ENCODE measurements at regions not wholly inside any gene's neighbourhood (a gene's known extent, or its start where the extent isn't known, plus 50 kb on each side); places are given as distances from the start of the nearest gene placed in this dataset.

DNA sequence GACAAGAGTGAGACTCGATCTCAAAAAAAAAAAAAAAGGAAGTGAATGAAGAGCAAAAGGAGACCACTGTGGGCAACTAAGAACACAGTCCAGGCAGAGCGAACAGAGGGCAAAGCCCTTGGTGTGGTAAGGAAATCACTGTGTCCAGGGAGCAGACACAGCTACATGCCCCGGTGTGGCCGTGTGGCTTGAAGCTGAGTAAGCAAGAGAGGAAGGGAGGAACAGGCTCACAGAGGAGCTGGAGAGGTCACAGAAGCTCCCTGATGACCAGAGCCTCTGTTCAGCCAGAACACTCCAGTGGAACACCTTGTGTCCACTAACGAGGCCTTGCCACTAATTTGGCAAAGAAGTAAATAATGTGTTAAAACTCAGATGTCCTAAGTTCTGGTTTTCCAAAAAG is 60.6 kb upstream of the GATA2 start:
- TF ChIP-seq, protein P1, sequence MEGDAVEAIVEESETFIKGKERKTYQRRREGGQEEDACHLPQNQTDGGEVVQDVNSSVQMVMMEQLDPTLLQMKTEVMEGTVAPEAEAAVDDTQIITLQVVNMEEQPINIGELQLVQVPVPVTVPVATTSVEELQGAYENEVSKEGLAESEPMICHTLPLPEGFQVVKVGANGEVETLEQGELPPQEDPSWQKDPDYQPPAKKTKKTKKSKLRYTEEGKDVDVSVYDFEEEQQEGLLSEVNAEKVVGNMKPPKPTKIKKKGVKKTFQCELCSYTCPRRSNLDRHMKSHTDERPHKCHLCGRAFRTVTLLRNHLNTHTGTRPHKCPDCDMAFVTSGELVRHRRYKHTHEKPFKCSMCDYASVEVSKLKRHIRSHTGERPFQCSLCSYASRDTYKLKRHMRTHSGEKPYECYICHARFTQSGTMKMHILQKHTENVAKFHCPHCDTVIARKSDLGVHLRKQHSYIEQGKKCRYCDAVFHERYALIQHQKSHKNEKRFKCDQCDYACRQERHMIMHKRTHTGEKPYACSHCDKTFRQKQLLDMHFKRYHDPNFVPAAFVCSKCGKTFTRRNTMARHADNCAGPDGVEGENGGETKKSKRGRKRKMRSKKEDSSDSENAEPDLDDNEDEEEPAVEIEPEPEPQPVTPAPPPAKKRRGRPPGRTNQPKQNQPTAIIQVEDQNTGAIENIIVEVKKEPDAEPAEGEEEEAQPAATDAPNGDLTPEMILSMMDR (IDR thresholded peaks at IDR 0.05) = no peak
- DNase-seq (ENCODE audit: low spot score in 2 of 2) = peak in 1 of 2 donors; percentile 18
- no peak overlapping the region for H3K4me3 ChIP-seq
- no peaks in the 10 kb centered on the region for H3K27me3 ChIP-seq
- no peaks in the 10 kb centered on the region for H3K36me3 ChIP-seq
- intact Hi-C loops (cut with DNase I) = no loop called here
- no peaks in the 10 kb centered on the region for H3K4me1 ChIP-seq
- no peak overlapping the region for H3K27ac ChIP-seq
- H3K9me3 ChIP-seq = no peaks in the 10 kb centered on the region

DNA sequence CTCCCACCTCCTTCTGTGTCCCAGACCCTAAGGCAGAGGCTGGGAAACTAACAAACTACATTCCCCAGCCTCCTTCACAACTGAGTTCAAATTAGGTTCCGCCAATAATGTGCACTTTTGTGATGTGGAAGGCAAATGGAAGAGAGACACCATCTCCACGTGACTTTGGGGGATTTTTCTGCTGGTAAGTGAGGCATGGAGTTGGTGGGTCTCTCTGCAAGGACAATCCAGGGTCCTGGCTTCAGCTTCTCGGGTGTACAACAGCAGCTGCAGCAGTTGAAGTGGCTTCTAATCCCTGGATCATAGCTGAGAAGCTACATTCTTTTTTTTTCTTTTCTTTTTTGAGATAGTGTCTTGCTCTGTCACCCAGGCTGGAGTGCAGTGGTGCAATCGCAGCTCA is 58.9 kb upstream of the GATA2 start:
- H3K4me1 ChIP-seq = no peaks in the 10 kb centered on the region
- DNase-seq (ENCODE audit: low spot score in 2 of 2) = peak in 1 of 2 donors; percentile 13
- intact Hi-C loops (cut with DNase I) = no loop called here
- no peak overlapping the region for H3K27ac ChIP-seq
- TF ChIP-seq, protein P1 (IDR thresholded peaks at IDR 0.05) = no peak
- H3K9me3 ChIP-seq = no peaks in the 10 kb centered on the region
- H3K4me3 ChIP-seq = no peak overlapping the region
- H3K36me3 ChIP-seq = no peaks in the 10 kb centered on the region
- H3K27me3 ChIP-seq = no peaks in the 10 kb centered on the region

DNA sequence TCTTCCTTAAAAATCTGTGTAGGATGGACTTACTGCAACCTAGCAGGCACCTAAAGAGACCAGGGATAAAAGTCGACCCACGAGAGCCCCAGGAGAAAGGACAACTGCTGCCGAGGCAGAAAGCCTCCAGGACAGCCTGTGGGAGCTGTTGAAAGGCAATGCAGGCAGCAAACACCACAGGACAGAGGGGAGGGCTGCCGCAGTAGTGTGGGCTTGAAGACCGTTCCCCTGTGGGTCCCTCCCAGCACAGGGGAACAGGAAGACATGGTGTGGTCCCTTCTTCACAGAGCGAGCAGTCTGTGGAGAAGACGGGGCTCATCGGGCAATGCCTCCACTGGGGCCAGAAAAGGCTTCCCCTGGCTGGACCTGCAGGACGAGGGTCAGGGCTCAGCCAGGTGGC is 58.5 kb upstream of the GATA2 start:
- peak in 1 of 2 donors; percentile 15 for DNase-seq (ENCODE audit: low spot score in 2 of 2)
- Histone ChIP-seq H3K27me3 (no peaks in the 10 kb centered on the region), H3K9me3 (no peaks in the 10 kb centered on the region), H3K27ac (no peak overlapping the region), H3K4me3 (no peak overlapping the region), H3K36me3 (no peaks in the 10 kb centered on the region), H3K4me1 (no peaks in the 10 kb centered on the region)
- intact Hi-C loops (cut with DNase I) = no loop called here
- TF ChIP-seq, protein P1 (IDR thresholded peaks at IDR 0.05) = no peak

DNA sequence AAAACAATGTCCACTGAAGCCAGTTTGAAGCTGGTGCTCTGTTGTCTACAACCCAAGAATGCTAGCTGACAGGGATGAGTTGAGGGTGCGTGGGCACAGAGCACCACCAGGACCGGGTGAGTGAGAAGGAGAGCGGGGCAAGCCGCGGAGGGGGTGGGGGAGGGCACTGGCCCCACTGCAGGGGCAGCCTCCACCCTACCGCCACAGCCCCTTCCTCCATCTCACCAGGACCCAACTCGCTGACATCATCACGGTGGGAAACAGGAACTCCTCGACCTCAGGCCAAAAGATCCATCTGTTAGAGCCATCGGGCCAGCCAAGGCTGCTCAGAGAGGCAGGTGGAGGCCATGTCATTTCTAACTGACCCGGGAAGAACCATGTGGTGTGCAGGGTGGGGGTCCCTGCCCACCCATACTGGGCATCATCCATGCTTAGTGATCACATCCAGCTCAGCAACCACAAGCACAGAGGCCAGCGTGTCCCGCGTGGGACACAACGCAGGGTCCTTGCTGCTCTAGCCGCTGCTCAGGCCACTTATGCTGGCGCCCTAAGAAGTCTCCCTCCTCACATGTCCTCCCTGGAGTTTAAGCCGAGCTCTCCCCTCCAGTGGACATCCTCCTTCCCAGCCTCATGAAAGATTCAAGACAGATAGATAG is 57.6 kb upstream of the GATA2 start:
- Histone ChIP-seq H3K27me3 (no peaks in the 10 kb centered on the region), H3K4me3 (no peak overlapping the region), H3K9me3 (no peaks in the 10 kb centered on the region), H3K4me1 (no peaks in the 10 kb centered on the region), H3K36me3 (no peaks in the 10 kb centered on the region), H3K27ac (no peak overlapping the region)
- DNase-seq (ENCODE audit: low spot score in 2 of 2) = peak in 1 of 2 donors; percentile 24
- TF ChIP-seq, protein P1 (IDR thresholded peaks at IDR 0.05) = no peak
- intact Hi-C loops (cut with DNase I) = no loop called here

DNA sequence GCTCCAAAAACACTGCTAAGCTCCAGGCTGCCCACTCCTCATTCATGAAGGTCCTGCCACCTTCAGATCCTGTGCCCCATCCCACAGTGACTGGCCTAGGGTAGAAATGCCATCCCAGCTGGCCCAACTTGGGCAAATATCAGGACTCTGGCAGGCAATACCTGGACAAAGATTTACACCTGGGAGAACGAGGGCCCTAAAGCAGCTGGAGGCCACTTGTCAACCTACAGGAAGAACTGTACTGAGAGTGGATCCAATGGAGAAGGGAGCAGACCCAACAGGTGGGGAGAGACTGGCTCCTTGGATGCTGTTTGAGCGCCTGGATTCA is 57.1 kb upstream of the GATA2 start:
- no peak for DNase-seq (ENCODE audit: low spot score in 2 of 2)
- Histone ChIP-seq H3K27ac (no peak overlapping the region), H3K27me3 (no peaks in the 10 kb centered on the region), H3K4me1 (no peaks in the 10 kb centered on the region), H3K9me3 (no peaks in the 10 kb centered on the region), H3K36me3 (no peaks in the 10 kb centered on the region), H3K4me3 (no peak overlapping the region)
- TF ChIP-seq, protein P1 (IDR thresholded peaks at IDR 0.05) = no peak
- intact Hi-C loops (cut with DNase I) = no loop called here
